ENCODE measurements at regions not wholly inside any gene's neighbourhood (a gene's known extent, or its start where the extent isn't known, plus 50 kb on each side); places are given as distances from the start of the nearest gene placed in this dataset.

DNA sequence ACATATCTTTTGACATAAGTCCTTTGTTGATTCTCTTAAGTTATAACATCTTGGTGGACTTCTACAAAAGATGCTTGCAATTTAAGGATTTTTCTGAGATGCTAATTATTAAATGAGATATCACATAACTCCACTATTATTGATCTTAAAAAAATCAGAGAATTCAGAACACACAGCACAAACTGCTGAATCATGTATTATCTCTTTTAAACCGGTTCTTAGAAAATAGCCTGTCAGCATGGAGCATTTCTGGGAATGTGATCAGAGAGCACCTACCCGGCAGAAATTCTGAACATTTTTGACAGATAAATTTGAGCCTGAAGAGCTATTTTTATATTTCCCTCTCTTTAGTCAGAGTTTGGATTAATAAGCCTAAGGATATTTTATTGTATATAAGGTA lies 50.2 kb upstream of the PCLO start:
- TF ChIP-seq, protein P1, sequence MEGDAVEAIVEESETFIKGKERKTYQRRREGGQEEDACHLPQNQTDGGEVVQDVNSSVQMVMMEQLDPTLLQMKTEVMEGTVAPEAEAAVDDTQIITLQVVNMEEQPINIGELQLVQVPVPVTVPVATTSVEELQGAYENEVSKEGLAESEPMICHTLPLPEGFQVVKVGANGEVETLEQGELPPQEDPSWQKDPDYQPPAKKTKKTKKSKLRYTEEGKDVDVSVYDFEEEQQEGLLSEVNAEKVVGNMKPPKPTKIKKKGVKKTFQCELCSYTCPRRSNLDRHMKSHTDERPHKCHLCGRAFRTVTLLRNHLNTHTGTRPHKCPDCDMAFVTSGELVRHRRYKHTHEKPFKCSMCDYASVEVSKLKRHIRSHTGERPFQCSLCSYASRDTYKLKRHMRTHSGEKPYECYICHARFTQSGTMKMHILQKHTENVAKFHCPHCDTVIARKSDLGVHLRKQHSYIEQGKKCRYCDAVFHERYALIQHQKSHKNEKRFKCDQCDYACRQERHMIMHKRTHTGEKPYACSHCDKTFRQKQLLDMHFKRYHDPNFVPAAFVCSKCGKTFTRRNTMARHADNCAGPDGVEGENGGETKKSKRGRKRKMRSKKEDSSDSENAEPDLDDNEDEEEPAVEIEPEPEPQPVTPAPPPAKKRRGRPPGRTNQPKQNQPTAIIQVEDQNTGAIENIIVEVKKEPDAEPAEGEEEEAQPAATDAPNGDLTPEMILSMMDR (IDR thresholded peaks at IDR 0.05; ENCODE audit: extremely low read depth, missing control alignments) = no peak

More for the DNA sequence above, 50.2 kb upstream of the PCLO start:
- no peak for DNase-seq (ENCODE audit: low spot score)
